ENCODE measurements at regions not wholly inside any gene's neighbourhood (a gene's known extent, or its start where the extent isn't known, plus 50 kb on each side); places are given as distances from the start of the nearest gene placed in this dataset.

GRCh38 chr7:96792115-96792514 is 82.5 kb upstream of the SEM1 start:
- TF ChIP-seq, protein P1, sequence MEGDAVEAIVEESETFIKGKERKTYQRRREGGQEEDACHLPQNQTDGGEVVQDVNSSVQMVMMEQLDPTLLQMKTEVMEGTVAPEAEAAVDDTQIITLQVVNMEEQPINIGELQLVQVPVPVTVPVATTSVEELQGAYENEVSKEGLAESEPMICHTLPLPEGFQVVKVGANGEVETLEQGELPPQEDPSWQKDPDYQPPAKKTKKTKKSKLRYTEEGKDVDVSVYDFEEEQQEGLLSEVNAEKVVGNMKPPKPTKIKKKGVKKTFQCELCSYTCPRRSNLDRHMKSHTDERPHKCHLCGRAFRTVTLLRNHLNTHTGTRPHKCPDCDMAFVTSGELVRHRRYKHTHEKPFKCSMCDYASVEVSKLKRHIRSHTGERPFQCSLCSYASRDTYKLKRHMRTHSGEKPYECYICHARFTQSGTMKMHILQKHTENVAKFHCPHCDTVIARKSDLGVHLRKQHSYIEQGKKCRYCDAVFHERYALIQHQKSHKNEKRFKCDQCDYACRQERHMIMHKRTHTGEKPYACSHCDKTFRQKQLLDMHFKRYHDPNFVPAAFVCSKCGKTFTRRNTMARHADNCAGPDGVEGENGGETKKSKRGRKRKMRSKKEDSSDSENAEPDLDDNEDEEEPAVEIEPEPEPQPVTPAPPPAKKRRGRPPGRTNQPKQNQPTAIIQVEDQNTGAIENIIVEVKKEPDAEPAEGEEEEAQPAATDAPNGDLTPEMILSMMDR (IDR thresholded peaks at IDR 0.05), result no peak
- no peak for TF ChIP-seq POLR2A (IDR thresholded peaks at IDR 0.05)
